Gastrocnemius medialis (tissue), 4 donors: ENCODE measurements at regions not wholly inside any gene's neighbourhood (a gene's known extent, or its start where the extent isn't known, plus 50 kb on each side); places are given as distances from the start of the nearest gene placed in this dataset.

Experiments used
- ATAC-seq, 2 donors: fragments of 150-250 bp; one replicate each; pipeline ENCODE4 v1.9.1; 2016
- DNase-seq, 2 donors: peaks; one replicate each; pipeline ENCODE4 v3.0.0-alpha.2; 2019
- H3K27ac ChIP-seq, 4 donors: fragments of 200-600 bp; sonication (generic); 1 replicate in 1 of 4; 2 replicates in 3 of 4; pipeline ENCODE4 v1.5.1; 2016 to 2018; ENCODE audit warnings: mild to moderate bottlenecking in 2 of 4, moderate library complexity in 1 of 4
- H3K27me3 ChIP-seq, 3 donors: fragments of 200-600 bp; sonication (generic) in 2 of 3; 1 replicate in 1 of 3; 2 replicates in 2 of 3; pipeline versions ENCODE4 v1.5.1 to v1.6.0; 2016 to 2019; ENCODE audit warnings: mild to moderate bottlenecking in 1 of 3, moderate library complexity in 1 of 3
- H3K36me3 ChIP-seq, 2 donors: fragments of 200-600 bp; sonication (generic) in 1 of 2; one replicate each; pipeline ENCODE4 v1.5.1; 2017 to 2018
- H3K4me1 ChIP-seq, 2 donors: fragments of 200-600 bp; sonication (generic) in 1 of 2; one replicate each; pipeline ENCODE4 v1.5.1; 2016 to 2017; ENCODE audit warnings: mild to moderate bottlenecking in 2 of 2
- H3K4me3 ChIP-seq, 4 donors: fragments of 200-600 bp; sonication (generic) in 3 of 4; 1 replicate in 1 of 4; 2 replicates in 3 of 4; pipeline ENCODE4 v1.5.1; 2016 to 2019; ENCODE audit warnings: mild to moderate bottlenecking in 2 of 4
- H3K9me3 ChIP-seq, 3 donors: fragments of 200-600 bp; sonication (generic) in 2 of 3; 1 replicate in 1 of 3; 2 replicates in 2 of 3; pipeline ENCODE4 v1.5.1; 2016 to 2019
- CTCF ChIP-seq, 5 experiments: fragments of 450-650 bp in 3 of 5; fragments of 200-600 bp in 2 of 5; sonication (generic) in 2 of 5; IDR thresholded peaks in 4 of 5; conservative IDR thresholded peaks in 1 of 5; 1 replicate in 4 of 5; 2 replicates in 1 of 5; pipeline ENCODE4 v1.5.1; 2016 to 2019; ENCODE audit warnings: antibody characterized with exemption in 5 of 5, mild to moderate bottlenecking in 3 of 5, moderate library complexity in 3 of 5
- POLR2A ChIP-seq, 2 donors: fragments of 450-650 bp; IDR thresholded peaks; one replicate each; pipeline ENCODE4 v1.6.1; 2017; ENCODE audit warnings: antibody characterized with exemption in 2 of 2, mild to moderate bottlenecking in 2 of 2, moderate library complexity in 2 of 2
- in situ Hi-C, 4 donors: fragments of 200-750 bp; cut with MboI; loops; one replicate each; pipeline versions ENCODE4 v1.15.0 to v1.8.0; 2017; ENCODE audit warnings: low sequenced_read_pairs in 4 of 4
- intact Hi-C: fragments of 100-400 bp; cut with DNase I; formaldehyde crosslinking; loops from one replicate; pipeline ENCODE4 v1.15.1; 2023; ENCODE audit warnings: low total_unique reads

DNA sequence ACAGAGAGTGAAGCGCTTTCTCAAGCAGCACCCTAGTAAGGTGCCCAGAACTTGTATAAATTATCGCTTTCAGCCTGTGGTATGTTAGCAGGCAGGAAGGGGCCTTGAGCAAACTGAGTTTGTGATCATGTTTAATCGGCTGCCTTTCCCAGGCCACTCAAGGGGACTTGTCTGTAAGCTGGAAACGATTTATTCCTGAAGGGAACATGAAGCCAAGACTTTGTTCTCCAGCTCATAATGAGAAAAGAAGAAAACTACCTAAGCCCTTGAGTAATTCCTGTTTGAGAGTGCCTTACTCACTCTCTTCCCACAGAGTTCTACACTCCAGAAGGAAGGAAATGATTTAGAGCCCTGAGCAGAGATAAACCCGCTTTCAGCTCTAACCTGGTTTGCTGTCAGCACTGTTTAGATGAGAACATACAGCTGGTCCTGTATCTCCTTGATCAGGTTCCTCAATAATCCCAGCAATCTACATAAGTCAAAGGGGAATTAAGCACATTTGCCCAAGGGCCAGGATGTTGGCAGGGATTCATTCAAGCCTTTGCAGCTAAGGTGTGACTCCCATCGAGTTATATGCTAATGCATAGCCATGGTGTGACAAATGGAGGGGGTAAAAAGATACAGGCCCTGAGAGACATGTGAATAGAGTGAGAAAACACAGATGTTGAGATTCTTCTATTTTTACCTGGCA, 187.7 kb upstream of the SLC24A5 start:
- Histone ChIP-seq H3K36me3 (no peaks in the 10 kb centered on the region), H3K4me1 (no peaks in the 10 kb centered on the region), H3K4me3 (no peak overlapping the region), H3K27me3 (no peaks in the 10 kb centered on the region), H3K9me3 (no peaks in the 10 kb centered on the region), H3K27ac (no peak overlapping the region)
- ATAC-seq = no peak
- DNase-seq = no peak
- in situ Hi-C loops (no loop called here), intact Hi-C loops (no loop called here)
- TF ChIP-seq POLR2A (IDR thresholded peaks at IDR 0.05) (no peak), CTCF (IDR thresholded peaks at IDR 0.05 in 4 of 5, conservative IDR thresholded peaks at IDR 0.05 in 1 of 5) (no peak)

DNA sequence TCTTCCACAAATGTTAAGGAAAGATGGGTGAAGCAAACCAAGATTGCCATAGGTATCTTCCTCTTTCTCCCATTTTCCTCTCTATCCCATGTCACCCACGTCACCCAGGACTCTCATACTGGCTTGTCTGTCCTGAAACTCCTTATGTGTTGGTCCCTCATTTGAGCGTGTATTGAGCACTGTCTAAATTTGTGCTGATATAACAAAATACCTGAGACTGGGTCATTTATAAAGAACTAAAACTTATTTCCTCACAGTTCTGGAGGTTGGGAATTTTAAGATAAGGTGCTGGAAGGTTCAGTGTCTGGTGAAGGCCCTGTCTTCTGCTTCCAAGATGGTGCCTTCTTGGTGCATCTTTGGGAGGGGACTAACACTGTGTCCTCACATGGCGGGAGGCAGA, 186.9 kb upstream of the SLC24A5 start:
- H3K36me3 ChIP-seq = no peaks in the 10 kb centered on the region
- intact Hi-C loops = no loop called here
- no peaks in the 10 kb centered on the region for H3K4me1 ChIP-seq
- no peaks in the 10 kb centered on the region for H3K9me3 ChIP-seq
- no peak overlapping the region for H3K27ac ChIP-seq
- in situ Hi-C loops = no loop called here
- H3K27me3 ChIP-seq = no peaks in the 10 kb centered on the region
- TF ChIP-seq CTCF (IDR thresholded peaks at IDR 0.05 in 4 of 5, conservative IDR thresholded peaks at IDR 0.05 in 1 of 5) (no peak), POLR2A (IDR thresholded peaks at IDR 0.05) (no peak)
- H3K4me3 ChIP-seq = no peak overlapping the region
- ATAC-seq (no peak), DNase-seq (no peak)

DNA sequence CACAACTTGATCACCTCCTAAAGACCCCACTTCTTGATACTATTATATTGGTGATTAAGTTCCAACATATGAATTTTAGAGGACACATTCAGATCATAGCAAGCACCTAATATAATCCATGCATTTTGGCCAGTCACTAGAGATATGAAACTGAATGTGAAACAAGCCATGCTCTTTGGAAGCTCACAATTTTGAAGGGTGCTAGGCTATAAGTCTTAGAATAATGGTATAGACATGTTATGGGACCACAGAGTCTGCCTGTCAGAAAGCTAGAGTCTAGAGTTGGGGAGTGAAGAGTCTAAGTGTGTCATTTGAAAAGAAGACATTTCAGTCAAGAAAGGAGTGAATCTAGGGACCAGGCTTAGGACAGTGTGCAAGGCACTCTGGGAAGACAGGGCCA, 186.4 kb upstream of the SLC24A5 start:
- intact Hi-C loops (no loop called here), in situ Hi-C loops (no loop called here)
- H3K4me3 ChIP-seq = no peak overlapping the region

GRCh38 chr15:47937834-47938233, 183.0 kb upstream of the SLC24A5 start:
- H3K36me3 ChIP-seq = no peaks in the 10 kb centered on the region
- no peaks in the 10 kb centered on the region for H3K27me3 ChIP-seq
- in situ Hi-C loops = no loop called here

More for the DNA sequence above, 186.4 kb upstream of the SLC24A5 start:
- ATAC-seq = no peak
- H3K27me3 ChIP-seq = no peaks in the 10 kb centered on the region
- H3K4me1 ChIP-seq = no peaks in the 10 kb centered on the region
- H3K36me3 ChIP-seq = no peaks in the 10 kb centered on the region
- no peaks in the 10 kb centered on the region for H3K9me3 ChIP-seq
- TF ChIP-seq CTCF (IDR thresholded peaks at IDR 0.05 in 4 of 5, conservative IDR thresholded peaks at IDR 0.05 in 1 of 5) = no peak
- no peak for TF ChIP-seq POLR2A (IDR thresholded peaks at IDR 0.05)
- no peak overlapping the region for H3K27ac ChIP-seq
- no peak for DNase-seq

More at GRCh38 chr15:47937834-47938233, 183.0 kb upstream of the SLC24A5 start:
- no peak for ATAC-seq
- Histone ChIP-seq H3K27ac (no peak overlapping the region), H3K4me1 (no peaks in the 10 kb centered on the region), H3K9me3 (no peaks in the 10 kb centered on the region), H3K4me3 (no peak overlapping the region)
- intact Hi-C loops = no loop called here
- no peak for DNase-seq
- TF ChIP-seq CTCF (IDR thresholded peaks at IDR 0.05 in 4 of 5, conservative IDR thresholded peaks at IDR 0.05 in 1 of 5) (no peak), POLR2A (IDR thresholded peaks at IDR 0.05) (no peak)
